LNCaP clone FGC (cell line): ENCODE measurements at regions not wholly inside any gene's neighbourhood (a gene's known extent, or its start where the extent isn't known, plus 50 kb on each side); places are given as distances from the start of the nearest gene placed in this dataset.

Source experiments
- DNase-seq: peaks from one replicate; pipeline ENCODE4 v3.0.0-alpha.2; 2011; ENCODE audit warnings: low read depth
- H3K4me3 ChIP-seq: 2 replicates; pipeline ENCODE4 v1.5.1; 2011; ENCODE audit warnings: mild to moderate bottlenecking, low read depth, low read length, control low read depth
- CTCF ChIP-seq: IDR thresholded peaks from 2 replicates; pipeline ENCODE4 v1.5.1; 2012; ENCODE audit warnings: mild to moderate bottlenecking; ENCODE audit not compliant: control insufficient read depth, insufficient read depth; ENCODE audit errors: extremely low read depth

GRCh38 chr1:181142096-181142958, 53.8 kb downstream of the IER5 start:
- H3K4me3 ChIP-seq, result no peak overlapping the region
- DNase-seq, result no peak
- TF ChIP-seq CTCF, result peak; percentile 98

- no peak for TF ChIP-seq CTCF
- H3K4me3 ChIP-seq, result no peak overlapping the region
- DNase-seq, result no peak
Measured at GRCh38 chr1:181143102-181143859, 54.8 kb downstream of the IER5 start.

GRCh38 chr1:181144238-181144637, 55.7 kb downstream of the IER5 start:
- no peak overlapping the region for H3K4me3 ChIP-seq
- TF ChIP-seq CTCF, result no peak
- no peak for DNase-seq

- DNase-seq, result no peak
- no peak overlapping the region for H3K4me3 ChIP-seq
- TF ChIP-seq CTCF, result no peak
Measured at GRCh38 chr1:181148636-181149035, 60.1 kb downstream of the IER5 start.

GRCh38 chr1:181149326-181150125, 61.0 kb downstream of the IER5 start:
- TF ChIP-seq CTCF, result no peak
- no peak overlapping the region for H3K4me3 ChIP-seq
- no peak for DNase-seq

GRCh38 chr1:181150273-181150672, 61.8 kb downstream of the IER5 start:
- no peak for TF ChIP-seq CTCF
- DNase-seq, result no peak
- no peak overlapping the region for H3K4me3 ChIP-seq
